ENCODE measurements at regions not wholly inside any gene's neighbourhood (a gene's known extent, or its start where the extent isn't known, plus 50 kb on each side); places are given as distances from the start of the nearest gene placed in this dataset.

DNA sequence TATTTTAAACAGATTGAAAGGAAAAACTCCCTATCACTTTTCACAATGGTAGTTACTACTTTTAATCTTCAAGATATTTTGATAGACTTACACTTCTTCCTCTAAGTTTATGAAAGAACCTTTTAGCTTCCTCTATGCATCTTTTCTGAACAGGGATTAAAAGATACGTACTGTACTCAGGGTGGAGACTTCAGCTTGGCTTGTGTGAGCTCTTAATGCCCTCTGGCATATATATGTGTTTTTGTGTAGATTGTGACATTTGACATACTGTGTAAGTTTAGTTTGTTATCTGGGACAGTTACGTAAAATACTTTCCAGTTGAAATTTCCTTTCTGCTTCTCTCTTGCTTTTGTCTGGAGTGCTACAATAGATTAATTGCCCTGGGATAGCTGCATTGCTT is 109.3 kb upstream of the NUDT6 start:
- no peak for DNase-seq

DNA sequence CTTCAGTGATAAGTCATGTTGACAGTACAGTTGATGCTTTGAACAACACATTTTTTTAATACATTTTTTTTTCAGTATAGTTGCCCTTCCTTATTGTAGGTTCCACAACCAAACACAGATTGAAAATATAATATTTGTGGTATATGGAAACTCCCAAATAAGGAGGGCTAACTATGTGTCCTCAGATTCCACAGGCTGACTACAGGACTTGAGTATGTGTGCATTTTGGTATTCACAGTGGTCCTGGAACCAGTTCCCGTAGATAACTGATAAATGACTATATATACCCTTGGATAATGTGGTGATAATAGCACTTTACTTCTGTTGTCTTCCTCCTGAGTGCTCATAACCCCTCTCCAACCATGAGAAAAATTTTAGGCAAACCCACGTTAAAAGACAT is 111.6 kb upstream of the NUDT6 start:
- no peak for DNase-seq

DNA sequence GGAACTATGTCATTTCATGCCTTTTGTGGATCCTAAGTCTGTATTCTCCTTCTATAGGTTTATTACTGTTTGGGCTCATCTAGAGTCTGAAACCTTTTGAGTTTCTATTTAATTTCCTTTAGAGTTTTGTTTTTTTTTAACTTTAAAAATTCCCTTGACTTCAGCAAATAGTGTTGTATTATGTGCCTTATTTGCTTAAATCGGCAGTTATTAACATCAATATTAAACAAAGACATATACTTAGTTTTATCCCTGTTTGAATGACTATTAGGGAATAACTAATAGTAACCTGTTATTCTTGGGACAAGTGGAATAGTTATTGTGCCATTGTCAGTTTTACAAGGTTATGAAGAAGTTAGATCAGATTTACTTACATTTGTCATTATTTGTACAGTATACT is 112.8 kb upstream of the NUDT6 start:
- DNase-seq = no peak

GRCh38 chr4:123037804-123038203 is 115.4 kb upstream of the NUDT6 start:
- no peak for DNase-seq

GRCh38 chr4:123042095-123042494 is 119.7 kb upstream of the NUDT6 start:
- DNase-seq = no peak

- no peak for DNase-seq
Measured at GRCh38 chr4:123043013-123043412, 120.6 kb upstream of the NUDT6 start.

DNA sequence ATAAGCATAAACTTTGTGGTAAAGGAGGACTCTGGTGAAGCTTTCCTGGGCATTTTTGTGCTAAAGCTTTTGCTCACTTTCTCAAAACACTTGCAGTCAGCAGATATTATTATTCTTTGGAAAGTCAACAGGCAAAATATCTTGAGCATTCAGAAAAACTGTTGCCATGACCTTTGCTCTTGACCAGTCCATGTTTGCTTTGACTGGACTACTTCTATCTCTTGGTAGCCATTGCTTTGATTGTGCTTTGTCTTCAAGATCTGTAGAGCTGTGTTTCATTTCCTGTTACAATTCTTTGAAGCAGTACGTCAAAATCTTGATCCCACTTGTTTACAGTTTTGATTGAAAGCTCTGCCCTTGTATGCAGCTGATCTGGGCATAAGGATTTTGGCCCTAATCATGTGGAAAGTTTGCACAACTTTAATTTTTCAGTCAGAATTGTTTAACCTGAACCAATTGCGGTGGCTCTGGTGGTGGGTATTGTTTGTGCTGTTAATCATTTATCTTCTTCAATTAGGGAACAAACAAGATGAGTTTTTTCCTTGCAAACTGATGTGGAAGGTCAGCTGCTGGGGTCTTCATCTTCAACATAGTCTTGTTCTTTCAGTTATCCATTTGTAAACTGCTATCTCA is 121.5 kb upstream of the NUDT6 start:
- no peak for DNase-seq

GRCh38 chr4:123046096-123046495 is 123.7 kb upstream of the NUDT6 start:
- no peak for DNase-seq

DNA sequence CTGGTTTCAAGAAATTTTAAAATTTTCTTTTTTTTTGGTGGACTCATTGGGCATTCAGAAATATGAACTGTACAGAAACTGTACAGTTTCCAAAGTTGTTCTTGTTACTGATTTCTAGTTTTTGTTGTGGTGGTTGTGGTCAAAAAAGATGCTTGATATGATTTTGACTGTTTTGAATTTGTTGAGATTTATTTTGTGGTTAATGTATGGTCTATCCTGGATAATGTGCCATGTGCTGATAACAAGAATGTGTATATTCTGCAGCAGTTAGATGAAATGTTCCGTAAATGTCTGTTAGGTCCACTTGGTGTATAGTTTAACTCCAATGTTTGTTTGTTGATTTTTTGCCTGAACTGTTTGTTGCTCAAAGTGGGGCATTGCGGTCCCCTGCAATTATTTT is 127.6 kb upstream of the NUDT6 start:
- DNase-seq = no peak

DNA sequence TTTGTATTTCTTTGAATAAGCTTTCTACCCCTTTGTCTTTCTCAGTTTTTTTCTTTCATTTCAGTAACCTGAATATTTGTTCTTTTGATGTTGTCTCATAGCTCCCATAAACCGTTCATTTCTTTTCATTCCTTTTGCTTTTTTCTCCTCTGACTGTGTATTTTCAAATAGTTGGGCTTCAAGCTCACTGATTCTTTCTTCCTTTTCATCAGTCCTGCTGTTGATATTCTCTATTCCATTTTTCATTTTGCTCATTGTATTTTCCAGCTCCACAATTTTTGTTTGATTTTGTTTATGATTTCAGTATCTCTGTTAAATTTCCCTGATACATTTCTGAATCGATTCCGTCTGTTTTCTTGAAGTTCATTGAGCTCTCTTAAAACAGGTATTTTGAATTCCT is 129.6 kb upstream of the NUDT6 start:
- no peak for DNase-seq

DNA sequence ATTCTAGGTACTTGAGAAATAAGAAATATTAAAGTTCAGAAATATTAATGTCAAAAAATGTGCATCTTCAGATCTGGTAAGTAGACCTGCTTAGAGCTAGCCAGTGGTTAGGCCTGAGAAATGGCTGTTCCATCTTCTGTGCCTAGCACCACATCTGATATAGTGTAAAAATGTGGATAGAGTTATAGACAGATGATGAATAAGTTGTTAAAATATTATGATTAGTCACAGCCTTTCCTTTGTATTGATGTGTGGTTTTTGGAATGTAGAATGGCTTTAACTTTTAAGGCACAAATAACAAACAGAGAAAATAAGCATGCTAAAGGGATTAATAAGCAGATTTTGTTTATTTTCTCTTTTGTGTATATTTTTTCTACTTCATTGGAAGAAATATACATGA is 133.5 kb upstream of the NUDT6 start:
- DNase-seq = no peak

- no peak for DNase-seq
Measured at GRCh38 chr4:123060039-123060770, 137.8 kb upstream of the NUDT6 start.

DNA sequence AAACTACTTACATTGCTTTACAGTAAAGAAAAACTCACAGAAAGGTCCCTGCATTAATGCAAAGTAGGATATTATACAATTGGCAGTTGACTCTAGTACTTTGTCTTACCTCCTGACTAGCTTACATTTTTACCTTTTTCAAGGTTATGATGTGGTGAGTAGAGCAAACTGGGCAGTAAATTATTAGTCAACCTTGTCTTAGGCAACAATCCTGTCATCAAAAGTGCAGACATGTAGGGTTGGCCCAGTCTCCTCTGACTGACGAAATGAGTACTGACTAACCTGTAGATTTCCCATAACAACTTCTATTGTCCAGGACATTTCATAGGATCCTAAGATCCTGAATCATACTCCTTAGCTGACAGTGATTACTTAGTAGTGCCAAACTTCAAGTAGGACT is 142.0 kb upstream of the NUDT6 start:
- no peak for DNase-seq

- DNase-seq = no peak
Measured at GRCh38 chr4:123068081-123068480, 145.7 kb upstream of the NUDT6 start.

GRCh38 chr4:123072060-123072459 is 149.7 kb upstream of the NUDT6 start:
- DNase-seq = no peak

DNA sequence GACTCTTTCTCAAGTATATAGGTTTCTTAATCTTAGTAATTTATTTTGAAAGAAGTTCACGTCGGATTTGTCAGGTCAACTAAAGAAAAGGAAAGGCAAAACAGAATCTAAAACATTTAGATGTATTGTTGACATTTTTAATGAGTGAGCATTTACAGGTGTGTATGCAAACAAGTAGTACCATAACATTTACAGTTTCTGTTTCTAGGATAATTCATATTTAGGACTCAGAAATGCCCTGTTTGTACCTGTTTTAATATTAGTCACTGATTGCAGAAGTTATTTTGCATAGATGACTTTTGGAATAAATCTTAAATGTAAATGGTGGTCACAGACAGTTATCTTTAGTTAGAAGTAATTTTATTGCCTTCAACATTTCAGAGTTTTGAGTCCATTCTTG is 151.3 kb upstream of the NUDT6 start:
- DNase-seq = no peak

DNA sequence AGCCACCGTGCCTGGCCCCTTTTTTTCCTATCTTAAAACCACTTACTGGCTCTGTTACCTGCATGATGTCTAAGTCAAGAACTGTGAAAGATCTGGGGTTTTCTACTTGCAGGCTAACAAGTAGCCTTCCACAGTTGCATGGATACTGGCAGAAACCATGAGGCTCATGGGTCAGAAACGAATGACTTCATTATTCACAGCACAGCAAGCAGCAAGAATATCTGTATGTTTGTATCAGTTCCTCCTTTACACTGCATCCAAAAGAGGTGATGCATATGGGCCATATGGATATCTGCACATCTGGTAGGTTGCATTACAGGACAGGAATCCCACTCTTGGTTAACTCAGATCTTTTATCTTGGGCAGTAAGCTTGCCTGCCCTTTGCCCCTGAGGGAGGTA is 154.9 kb upstream of the NUDT6 start:
- no peak for DNase-seq

GRCh38 chr4:123081971-123082370 is 159.6 kb upstream of the NUDT6 start:
- DNase-seq = no peak

- DNase-seq = peak; percentile 54
Measured at GRCh38 chr4:123083646-123084045, 161.2 kb upstream of the NUDT6 start.

- DNase-seq = peak; percentile 63
Measured at GRCh38 chr4:123088501-123088900, 166.1 kb upstream of the NUDT6 start.

GRCh38 chr4:123090886-123091285 is 168.5 kb upstream of the NUDT6 start:
- DNase-seq = no peak

DNA sequence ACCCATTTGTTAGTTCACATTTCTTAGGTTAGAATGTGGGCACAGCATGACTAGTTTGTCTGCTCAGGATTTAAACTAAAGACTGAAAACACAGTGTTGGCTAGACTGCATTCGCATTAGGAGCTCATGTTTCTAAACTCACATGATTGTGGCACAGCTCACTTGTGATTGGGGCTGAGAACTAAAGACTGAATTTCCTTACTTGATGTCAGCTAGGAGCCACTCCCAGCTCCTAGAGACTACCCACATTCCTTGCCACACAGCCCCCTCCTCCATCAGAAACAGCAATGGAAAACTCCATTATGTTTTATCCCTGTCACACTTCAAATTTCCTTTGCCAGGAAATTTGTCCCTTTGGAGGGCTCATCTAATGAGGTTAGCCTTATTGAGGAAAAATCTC is 170.2 kb upstream of the NUDT6 start:
- no peak for DNase-seq

DNA sequence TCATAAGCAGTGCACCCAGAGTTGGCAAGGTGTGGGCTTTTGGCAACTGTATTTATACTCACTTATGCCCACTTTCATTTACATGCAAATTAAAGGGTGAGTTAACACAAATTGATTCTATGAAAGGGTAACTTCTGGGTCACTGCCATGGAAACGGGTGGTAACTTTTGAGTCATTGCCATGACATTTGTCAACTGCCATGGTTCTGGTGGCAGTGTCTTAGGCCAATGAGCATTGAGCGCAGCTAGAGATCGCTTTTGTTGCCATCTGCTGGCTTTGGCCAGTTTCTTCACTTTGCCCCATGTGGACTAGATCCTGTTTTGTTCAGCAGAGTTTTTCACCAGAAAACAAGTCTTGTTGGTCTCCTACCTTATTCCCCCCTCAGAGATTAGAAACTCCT is 170.8 kb upstream of the NUDT6 start:
- DNase-seq = no peak

- no peak for DNase-seq
Measured at GRCh38 chr4:123096038-123096437, 173.6 kb upstream of the NUDT6 start.

DNA sequence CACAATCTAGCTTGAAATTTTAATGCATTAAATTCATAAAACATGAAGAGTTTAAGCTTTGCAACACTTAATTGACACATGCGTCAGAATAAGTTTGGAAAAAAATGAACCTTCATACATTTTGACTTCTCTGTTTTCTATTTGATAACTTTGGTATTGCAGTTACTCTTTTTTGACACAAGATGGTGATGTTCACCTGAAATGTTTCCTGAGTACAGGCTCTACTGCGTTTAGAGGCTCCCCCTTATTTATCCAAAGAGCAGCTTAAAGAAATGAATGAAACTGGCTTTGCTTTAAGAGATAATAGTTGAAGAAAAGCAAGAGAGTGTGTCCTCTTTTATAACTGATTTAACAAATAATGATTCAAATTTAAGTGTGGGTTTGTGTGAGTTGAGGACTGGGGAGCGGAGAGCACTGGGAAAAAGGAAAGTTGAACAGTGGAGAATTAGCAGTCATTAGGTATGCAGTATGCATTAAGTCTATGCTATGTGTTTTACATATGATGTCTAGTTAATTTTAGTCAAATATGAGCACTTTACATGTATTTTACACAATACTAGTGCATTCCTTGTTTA is 180.6 kb upstream of the NUDT6 start:
- DNase-seq = peak; percentile 32

All from inflammatory macrophage treated with lipopolysaccharide for 4 hours (primary cell).